ENCODE measurements at regions not wholly inside any gene's neighbourhood (a gene's known extent, or its start where the extent isn't known, plus 50 kb on each side); places are given as distances from the start of the nearest gene placed in this dataset.

GRCh38 chr2:52895726-52896340 is 871.8 kb upstream of the CHAC2 start:
- 60 to 67% (median 60%) methylated on average over 4 of the region's 4 CpGs for WGBS, 3 donors
- intact Hi-C loops (cut with DNase I) = no loop called here
- Histone ChIP-seq H3K27me3 (ENCODE audit: insufficient read depth in 3 of 3, low read length in 2 of 3) (no peaks in the 10 kb centered on the region), H3K27ac (no peak overlapping the region), H3K36me3 (ENCODE audit: insufficient read depth in 1 of 2, low read depth in 1 of 2) (no peaks in the 10 kb centered on the region), H3K4me1 (no peaks in the 10 kb centered on the region), H3K4me3 (no peak overlapping the region), H3K9me3 (peaks cover 10% of the 10 kb centered on the region)
- ATAC-seq (no peak), DNase-seq (no peak)
- no peak for TF ChIP-seq CTCF (IDR thresholded peaks at IDR 0.05)

- DNase-seq (no peak), ATAC-seq (no peak)
- peaks cover 7% of the 10 kb centered on the region for H3K9me3 ChIP-seq
- no peak overlapping the region for H3K27ac ChIP-seq
- H3K36me3 ChIP-seq (ENCODE audit: insufficient read depth in 1 of 2, low read depth in 1 of 2) = no peaks in the 10 kb centered on the region
- H3K27me3 ChIP-seq (ENCODE audit: insufficient read depth in 3 of 3, low read length in 2 of 3) = no peaks in the 10 kb centered on the region
- intact Hi-C loops (cut with DNase I) = no loop called here
- no peak overlapping the region for H3K4me3 ChIP-seq
- H3K4me1 ChIP-seq = no peaks in the 10 kb centered on the region
- TF ChIP-seq CTCF (IDR thresholded peaks at IDR 0.05) = no peak
- WGBS, 3 donors = 81 to 87% (median 86%) methylated on average over 3 of the region's 3 CpGs
Observed at GRCh38 chr2:52886556-52886955, 881.0 kb upstream of the CHAC2 start.

DNA sequence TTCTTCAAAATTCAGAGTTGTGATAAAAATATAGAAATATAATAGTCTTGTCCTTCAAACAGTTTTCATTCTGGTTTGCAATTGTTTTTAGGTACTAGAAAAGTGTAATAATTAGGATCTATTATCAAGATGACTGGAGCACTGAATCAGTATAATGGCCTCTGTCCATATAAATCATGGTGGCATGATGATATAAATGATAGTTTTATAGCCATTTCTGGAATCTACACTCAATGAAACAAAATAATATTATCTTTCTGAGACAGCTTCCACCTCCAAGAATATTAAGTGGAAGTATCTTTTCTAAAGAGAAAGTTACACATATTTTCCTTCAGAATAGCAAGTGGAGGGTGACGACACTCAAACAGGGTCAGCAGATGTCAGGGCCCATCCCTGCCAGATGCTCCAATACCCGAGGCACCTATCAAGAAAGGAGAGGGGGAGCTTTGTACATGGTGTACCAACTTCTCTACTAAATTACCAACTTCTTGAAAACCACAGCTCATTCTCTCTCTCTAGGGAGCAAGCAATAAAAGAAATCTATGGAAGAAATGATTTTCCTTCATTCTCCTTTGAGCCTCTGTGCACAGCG is 882.7 kb upstream of the CHAC2 start:
- WGBS, 3 donors = 53 to 66% (median 53%) methylated on average over 3 of the region's 3 CpGs
- intact Hi-C loops (cut with DNase I) = no loop called here
- Histone ChIP-seq H3K27ac (no peak overlapping the region), H3K27me3 (ENCODE audit: insufficient read depth in 3 of 3, low read length in 2 of 3) (no peaks in the 10 kb centered on the region), H3K4me3 (no peak overlapping the region), H3K36me3 (ENCODE audit: insufficient read depth in 1 of 2, low read depth in 1 of 2) (no peaks in the 10 kb centered on the region), H3K4me1 (no peaks in the 10 kb centered on the region), H3K9me3 (no peaks in the 10 kb centered on the region)
- DNase-seq (no peak), ATAC-seq (no peak)
- TF ChIP-seq CTCF (IDR thresholded peaks at IDR 0.05) = no peak

DNA sequence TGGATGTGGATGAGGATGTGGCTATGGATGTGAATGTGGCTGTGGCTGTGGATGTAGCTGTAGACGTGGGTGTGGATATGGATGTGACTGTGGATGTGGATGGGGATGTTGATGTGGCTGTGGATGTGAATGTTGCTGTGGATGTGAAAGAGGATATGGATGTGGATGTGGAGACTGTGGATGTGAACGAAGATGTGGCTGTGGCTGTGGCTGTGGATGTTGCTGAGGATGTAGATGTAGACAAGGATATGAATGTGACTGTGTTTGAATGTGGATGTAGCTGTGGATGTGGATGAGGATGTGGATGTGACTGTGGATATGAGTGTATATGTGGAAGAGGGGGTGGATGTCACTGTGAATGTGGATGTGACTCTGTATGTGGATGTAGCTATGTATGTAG is 884.6 kb upstream of the CHAC2 start:
- H3K4me3 ChIP-seq = no peak overlapping the region
- ATAC-seq (no peak), DNase-seq (no peak)
- WGBS, 3 donors = 57 to 81% (median 68%) methylated on average over 2 of the region's 2 CpGs
- H3K27ac ChIP-seq = no peak overlapping the region
- H3K27me3 ChIP-seq (ENCODE audit: insufficient read depth in 3 of 3, low read length in 2 of 3) = no peaks in the 10 kb centered on the region
- H3K36me3 ChIP-seq (ENCODE audit: insufficient read depth in 1 of 2, low read depth in 1 of 2) = no peaks in the 10 kb centered on the region
- intact Hi-C loops (cut with DNase I) = no loop called here
- no peaks in the 10 kb centered on the region for H3K9me3 ChIP-seq
- no peak for TF ChIP-seq CTCF (IDR thresholded peaks at IDR 0.05)
- H3K4me1 ChIP-seq = no peaks in the 10 kb centered on the region

GRCh38 chr2:52881606-52882005 is 886.0 kb upstream of the CHAC2 start:
- DNase-seq (no peak), ATAC-seq (no peak)
- no peak overlapping the region for H3K4me3 ChIP-seq
- no peaks in the 10 kb centered on the region for H3K9me3 ChIP-seq
- H3K27ac ChIP-seq = no peak overlapping the region
- no peak for TF ChIP-seq CTCF (IDR thresholded peaks at IDR 0.05)
- no peaks in the 10 kb centered on the region for H3K36me3 ChIP-seq (ENCODE audit: insufficient read depth in 1 of 2, low read depth in 1 of 2)
- 73 to 81% (median 75%) methylated on average over 1 of the region's 1 CpG for WGBS, 3 donors
- intact Hi-C loops (cut with DNase I) = no loop called here
- H3K4me1 ChIP-seq = no peaks in the 10 kb centered on the region
- no peaks in the 10 kb centered on the region for H3K27me3 ChIP-seq (ENCODE audit: insufficient read depth in 3 of 3, low read length in 2 of 3)

Measured in psoas muscle (tissue), 7 donors.